Thyroid gland (tissue), 4 donors: ENCODE measurements at regions not wholly inside any gene's neighbourhood (a gene's known extent, or its start where the extent isn't known, plus 50 kb on each side); places are given as distances from the start of the nearest gene placed in this dataset.

Experiments used
- DNase-seq, 2 donors: peaks; one replicate each; pipeline ENCODE4 v3.0.0-alpha.2; 2019
- H3K27ac ChIP-seq, 3 donors: fragments of 200-600 bp; sonication (generic); 1 replicate in 2 of 3; 2 replicates in 1 of 3; pipeline ENCODE4 v1.5.1; 2016 to 2019; ENCODE audit warnings: mild to moderate bottlenecking in 1 of 3, moderate library complexity in 1 of 3
- H3K27me3 ChIP-seq: fragments of 200-600 bp; sonication (generic); one replicate; pipeline ENCODE4 v1.5.1; 2019
- H3K36me3 ChIP-seq, 2 donors: fragments of 200-600 bp; sonication (generic); one replicate each; pipeline ENCODE4 v1.5.1; 2016 to 2019
- H3K4me1 ChIP-seq, 2 donors: fragments of 200-600 bp; sonication (generic); one replicate each; pipeline ENCODE4 v1.5.1; 2017 to 2019
- H3K4me3 ChIP-seq, 3 donors: fragments of 200-600 bp; sonication (generic); replicated peaks in 1 of 3; 1 replicate in 2 of 3; 2 replicates in 1 of 3; pipeline ENCODE4 v1.5.1; 2016; ENCODE audit warnings: mild to moderate bottlenecking in 1 of 3
- H3K9me3 ChIP-seq: fragments of 200-600 bp; sonication (generic); one replicate; pipeline ENCODE4 v1.5.1; 2017
- POLR2A ChIP-seq, 2 donors: fragments of 450-650 bp; IDR thresholded peaks; one replicate each; pipeline ENCODE4 v1.6.1; 2017; ENCODE audit warnings: antibody characterized with exemption in 2 of 2, mild to moderate bottlenecking in 2 of 2, moderate library complexity in 1 of 2
- WGBS, 2 donors: methylation state at CpG; one replicate each; pipeline ENCODE4 v1.1.5; 2017; 5-methylcytosine and 5-hydroxymethylcytosine counted together
- intact Hi-C: fragments of 100-400 bp; cut with DNase I; formaldehyde crosslinking; loops from one replicate; pipeline ENCODE4 v1.15.1; 2023
- TF ChIP-seq, protein P1 (sequence below), 6 experiments: fragments of 200-600 bp in 3 of 6; fragments of 450-650 bp in 3 of 6; sonication (generic) in 3 of 6; IDR thresholded peaks; one replicate each; pipeline ENCODE4 v1.5.1; 2016 to 2019; ENCODE audit warnings: antibody characterized with exemption in 6 of 6, mild to moderate bottlenecking in 2 of 6, inconsistent platforms in 1 of 6, moderate library complexity in 1 of 6

DNA sequence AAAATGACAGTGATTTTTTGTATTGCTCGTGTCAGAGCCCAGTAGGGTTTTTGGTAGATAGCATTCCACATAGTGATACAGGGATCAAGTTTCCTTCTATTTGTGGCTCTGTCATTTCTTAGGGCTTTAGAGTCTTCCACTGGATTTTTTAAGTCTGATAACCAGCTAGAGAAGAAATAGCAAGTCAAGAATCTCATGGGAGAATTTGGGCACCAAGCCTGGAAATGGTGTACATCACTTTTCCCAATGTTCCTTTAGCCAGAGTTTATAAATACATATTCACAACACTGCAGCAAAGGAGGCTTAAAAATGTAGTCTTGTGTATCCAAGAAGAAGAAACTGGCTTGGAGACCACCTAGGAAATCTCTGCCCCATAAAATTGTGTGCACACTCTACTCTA lies 647.1 kb upstream of the KLF4 start:
- H3K27ac ChIP-seq = no peak overlapping the region
- TF ChIP-seq, protein P1, sequence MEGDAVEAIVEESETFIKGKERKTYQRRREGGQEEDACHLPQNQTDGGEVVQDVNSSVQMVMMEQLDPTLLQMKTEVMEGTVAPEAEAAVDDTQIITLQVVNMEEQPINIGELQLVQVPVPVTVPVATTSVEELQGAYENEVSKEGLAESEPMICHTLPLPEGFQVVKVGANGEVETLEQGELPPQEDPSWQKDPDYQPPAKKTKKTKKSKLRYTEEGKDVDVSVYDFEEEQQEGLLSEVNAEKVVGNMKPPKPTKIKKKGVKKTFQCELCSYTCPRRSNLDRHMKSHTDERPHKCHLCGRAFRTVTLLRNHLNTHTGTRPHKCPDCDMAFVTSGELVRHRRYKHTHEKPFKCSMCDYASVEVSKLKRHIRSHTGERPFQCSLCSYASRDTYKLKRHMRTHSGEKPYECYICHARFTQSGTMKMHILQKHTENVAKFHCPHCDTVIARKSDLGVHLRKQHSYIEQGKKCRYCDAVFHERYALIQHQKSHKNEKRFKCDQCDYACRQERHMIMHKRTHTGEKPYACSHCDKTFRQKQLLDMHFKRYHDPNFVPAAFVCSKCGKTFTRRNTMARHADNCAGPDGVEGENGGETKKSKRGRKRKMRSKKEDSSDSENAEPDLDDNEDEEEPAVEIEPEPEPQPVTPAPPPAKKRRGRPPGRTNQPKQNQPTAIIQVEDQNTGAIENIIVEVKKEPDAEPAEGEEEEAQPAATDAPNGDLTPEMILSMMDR (IDR thresholded peaks at IDR 0.05) = no peak
- TF ChIP-seq POLR2A (IDR thresholded peaks at IDR 0.05) = no peak
- peaks cover 0 to 1% of the 10 kb centered on the region in 2 donors for H3K4me1 ChIP-seq
- no peaks in the 10 kb centered on the region for H3K27me3 ChIP-seq
- H3K4me3 ChIP-seq = no peak overlapping the region
- H3K9me3 ChIP-seq = no peaks in the 10 kb centered on the region
- intact Hi-C loops = no loop called here
- no peaks in the 10 kb centered on the region for H3K36me3 ChIP-seq
- no peak for DNase-seq
- WGBS, 2 donors = 0 to 67% methylated on average over 1 of the region's 1 CpG

DNA sequence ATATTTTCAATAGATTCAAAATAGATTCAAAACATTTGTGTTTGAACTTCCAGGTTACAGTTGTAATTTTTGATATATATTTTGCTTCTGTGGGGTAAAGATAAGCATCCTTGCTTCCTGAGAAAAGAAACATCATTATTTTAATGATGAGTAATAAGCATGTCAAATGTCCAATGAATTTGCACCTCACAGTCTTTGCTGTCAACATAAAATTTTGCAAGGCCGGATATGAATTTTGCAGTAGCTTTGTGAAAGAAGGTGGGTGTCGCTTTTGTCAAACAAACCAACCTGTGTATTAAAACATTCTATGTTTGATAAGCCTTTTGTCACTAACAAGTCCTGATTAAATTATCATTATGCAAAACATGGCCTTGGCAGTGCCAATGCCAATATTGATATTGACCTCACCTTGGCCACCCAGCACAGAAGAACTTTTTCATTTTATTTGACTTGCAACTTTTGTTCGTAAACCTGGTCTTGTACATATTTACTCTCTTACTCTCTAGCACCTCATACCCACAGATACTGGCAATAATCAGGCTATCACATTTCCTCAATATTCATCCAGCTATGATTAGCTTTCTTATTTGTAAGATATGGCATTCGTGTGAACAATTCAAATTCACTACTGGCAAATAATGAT lies 645.0 kb upstream of the KLF4 start:
- H3K4me3 ChIP-seq = no peak overlapping the region
- DNase-seq = no peak
- no peak overlapping the region for H3K27ac ChIP-seq
- no peaks in the 10 kb centered on the region for H3K27me3 ChIP-seq
- no peaks in the 10 kb centered on the region for H3K36me3 ChIP-seq
- H3K9me3 ChIP-seq = no peaks in the 10 kb centered on the region
- intact Hi-C loops = no loop called here
- 89 to 90% methylated on average over 4 of the region's 4 CpGs for WGBS, 2 donors
- no peaks in the 10 kb centered on the region for H3K4me1 ChIP-seq
- TF ChIP-seq, protein P1 (IDR thresholded peaks at IDR 0.05) = no peak
- no peak for TF ChIP-seq POLR2A (IDR thresholded peaks at IDR 0.05)

DNA sequence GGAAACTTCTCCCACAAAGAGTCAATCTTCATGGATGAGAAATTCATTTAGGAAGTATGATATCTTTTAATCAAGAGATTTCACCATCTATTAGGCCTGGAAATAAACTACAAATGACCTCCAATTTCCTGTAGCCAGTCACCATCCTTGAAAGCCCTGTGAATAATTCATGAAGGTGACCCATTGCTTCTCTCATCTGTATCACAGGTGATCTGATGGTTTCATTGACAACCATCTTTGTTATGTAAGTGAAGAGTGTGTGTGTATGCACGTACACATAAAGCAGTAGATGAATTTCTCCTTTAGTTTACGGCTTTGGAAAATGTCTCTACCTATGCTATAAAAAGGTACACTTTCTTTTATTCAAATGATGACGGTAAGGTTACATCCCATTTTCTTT lies 644.1 kb upstream of the KLF4 start:
- H3K27me3 ChIP-seq = no peaks in the 10 kb centered on the region
- H3K9me3 ChIP-seq = no peaks in the 10 kb centered on the region
- H3K4me1 ChIP-seq = no peaks in the 10 kb centered on the region
- no peak for TF ChIP-seq POLR2A (IDR thresholded peaks at IDR 0.05)
- TF ChIP-seq, protein P1 (IDR thresholded peaks at IDR 0.05) = no peak
- 64 to 66% methylated on average over 3 of the region's 3 CpGs for WGBS, 2 donors
- no peak for DNase-seq
- no peaks in the 10 kb centered on the region for H3K36me3 ChIP-seq
- H3K4me3 ChIP-seq = no peak overlapping the region
- intact Hi-C loops = no loop called here
- no peak overlapping the region for H3K27ac ChIP-seq

DNA sequence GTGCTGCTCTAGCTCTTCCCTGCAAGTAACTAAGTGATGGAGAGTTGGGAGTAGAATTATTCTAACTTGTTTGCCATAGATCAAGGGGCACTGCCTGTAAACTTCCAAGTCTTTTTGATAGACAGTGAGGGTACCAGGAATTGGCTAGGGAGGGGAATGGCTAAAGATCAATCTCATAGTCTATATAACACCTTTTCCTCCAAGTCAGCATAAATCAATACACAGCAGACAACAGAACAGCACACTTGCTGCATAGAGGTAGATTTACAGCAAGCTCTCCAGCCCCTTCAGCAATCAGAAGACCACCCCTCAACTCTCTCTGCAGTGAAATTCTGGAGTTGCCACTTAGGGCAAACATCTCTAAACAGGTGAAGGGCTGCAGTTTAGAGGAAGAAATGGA lies 643.5 kb upstream of the KLF4 start:
- Histone ChIP-seq H3K4me3 (no peak overlapping the region), H3K36me3 (no peaks in the 10 kb centered on the region), H3K27me3 (no peaks in the 10 kb centered on the region), H3K27ac (no peak overlapping the region), H3K4me1 (no peaks in the 10 kb centered on the region), H3K9me3 (no peaks in the 10 kb centered on the region)
- intact Hi-C loops = no loop called here
- TF ChIP-seq, protein P1 (IDR thresholded peaks at IDR 0.05) = no peak
- no peak for TF ChIP-seq POLR2A (IDR thresholded peaks at IDR 0.05)
- no peak for DNase-seq

DNA sequence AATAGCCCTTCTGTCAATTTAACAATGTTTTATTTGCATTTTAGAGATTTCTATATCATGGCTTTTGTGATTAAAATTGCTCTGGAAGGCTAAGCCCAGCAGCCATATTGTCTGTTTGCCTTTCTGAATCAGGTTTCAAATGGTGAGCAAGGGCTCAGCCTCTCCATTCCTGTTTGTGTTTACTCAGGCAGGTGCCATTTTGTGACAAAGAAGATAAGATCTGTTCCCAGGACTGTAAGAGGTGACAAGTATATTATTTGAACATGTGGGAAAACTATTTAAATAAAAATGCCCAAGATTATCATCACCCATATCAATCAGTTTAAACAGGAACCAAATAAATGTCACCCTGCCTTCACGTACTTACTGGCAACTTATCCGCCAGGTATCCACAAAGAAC lies 641.3 kb upstream of the KLF4 start:
- DNase-seq = no peak
- Histone ChIP-seq H3K4me3 (no peak overlapping the region), H3K27ac (no peak overlapping the region), H3K9me3 (no peaks in the 10 kb centered on the region), H3K27me3 (no peaks in the 10 kb centered on the region), H3K36me3 (no peaks in the 10 kb centered on the region), H3K4me1 (no peaks in the 10 kb centered on the region)
- TF ChIP-seq, protein P1 (IDR thresholded peaks at IDR 0.05) = no peak
- no peak for TF ChIP-seq POLR2A (IDR thresholded peaks at IDR 0.05)
- WGBS, 2 donors = 90 to 94% methylated on average over 2 of the region's 2 CpGs
- intact Hi-C loops = no loop called here
